Left lung (tissue), 4 donors: ENCODE measurements at regions not wholly inside any gene's neighbourhood (a gene's known extent, or its start where the extent isn't known, plus 50 kb on each side); places are given as distances from the start of the nearest gene placed in this dataset.
A peak's percentile ranks its signal among the peaks of the same experiment; 100 is the strongest.

Experiments used
- ATAC-seq: fragments of 200-7000 bp; cut with Tn5 transposase; one replicate; pipeline ENCODE4 v1.9.1; 2020; ENCODE audit warnings: moderate library complexity
- DNase-seq, 4 donors: peaks; one replicate each; pipeline ENCODE4 v3.0.0-alpha.2; 2013 to 2020
- H3K27ac ChIP-seq, 2 donors: fragments of 200-600 bp; sonication (generic) in 1 of 2; one replicate each; pipeline versions ENCODE4 v1.5.0 to v1.8.0; 2020 to 2021
- H3K27me3 ChIP-seq, 2 donors: fragments of 200-600 bp; sonication (generic) in 1 of 2; one replicate each; pipeline versions ENCODE4 v1.5.0 to v1.8.0; 2020 to 2021
- H3K36me3 ChIP-seq, 2 donors: fragments of 200-600 bp; sonication (generic) in 1 of 2; one replicate each; pipeline versions ENCODE4 v1.5.0 to v1.8.0; 2020 to 2021
- H3K4me1 ChIP-seq, 2 donors: fragments of 200-600 bp; one replicate each; pipeline ENCODE4 v1.8.0; 2021
- H3K4me3 ChIP-seq, 2 donors: fragments of 200-600 bp; sonication (generic) in 1 of 2; one replicate each; pipeline versions ENCODE4 v1.5.0 to v1.8.0; 2020 to 2021; ENCODE audit warnings: mild to moderate bottlenecking in 1 of 2
- H3K9me3 ChIP-seq, 2 donors: fragments of 200-600 bp; sonication (generic) in 1 of 2; one replicate each; pipeline versions ENCODE4 v1.5.0 to v1.8.0; 2020 to 2021
- CTCF ChIP-seq, 2 donors: fragments of 200-600 bp; sonication (generic) in 1 of 2; IDR thresholded peaks; one replicate each; pipeline versions ENCODE4 v1.5.0 to v1.8.0; 2021; ENCODE audit warnings: antibody characterized with exemption in 2 of 2
- intact Hi-C, 2 donors: fragments of 100-400 bp; cut with DNase I; formaldehyde crosslinking; loops; one replicate each; pipeline versions ENCODE4 v1.11.2 to v1.14.2; 2022
- donor health status: DM: no; HTN: yes; CAD: no.
- donor health status: DM: no; HTN: no; CAD: no.

- Histone ChIP-seq H3K27ac (no peak overlapping the region), H3K27me3 (no peaks in the 10 kb centered on the region), H3K36me3 (no peaks in the 10 kb centered on the region), H3K4me1 (peaks cover 0 to 3% of the 10 kb centered on the region in 2 donors), H3K9me3 (no peaks in the 10 kb centered on the region), H3K4me3 (no peak overlapping the region)
- TF ChIP-seq CTCF (IDR thresholded peaks at IDR 0.05) = no peak
- DNase-seq (peak in 2 of 4 donors; percentile 56 to 65), ATAC-seq (peak; percentile 86)
- intact Hi-C loops = no loop called here
Measured at GRCh38 chr4:187006189-187006618, 282.5 kb upstream of the FAT1 start.

DNA sequence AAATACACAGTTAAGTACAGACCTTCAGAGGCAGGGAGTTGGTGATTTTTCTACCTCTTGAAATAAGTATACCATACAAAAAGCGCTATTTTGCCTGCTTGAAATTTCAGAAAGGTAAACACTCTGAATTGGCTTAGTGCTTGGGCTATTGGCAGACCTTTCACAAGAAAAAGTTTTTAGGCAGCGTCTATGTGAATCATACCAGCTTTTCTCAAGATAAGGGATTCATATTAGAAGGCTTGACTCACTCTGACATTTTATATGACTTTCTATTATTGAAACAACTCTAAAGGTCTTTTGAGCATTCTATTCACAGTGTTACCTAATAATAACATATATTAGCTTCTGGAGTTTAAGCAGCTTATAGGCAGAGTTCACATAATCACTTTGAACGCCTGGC lies 286.4 kb upstream of the FAT1 start:
- no peak overlapping the region for H3K4me3 ChIP-seq
- no peak for TF ChIP-seq CTCF (IDR thresholded peaks at IDR 0.05)
- intact Hi-C loops = no loop called here
- ATAC-seq (peak; percentile 81), DNase-seq (peak in 1 of 4 donors; percentile 16)
- no peaks in the 10 kb centered on the region for H3K36me3 ChIP-seq
- no peaks in the 10 kb centered on the region for H3K27me3 ChIP-seq
- H3K27ac ChIP-seq = no peak overlapping the region
- peaks cover 0 to 3% of the 10 kb centered on the region in 2 donors for H3K4me1 ChIP-seq
- H3K9me3 ChIP-seq = no peaks in the 10 kb centered on the region

- ATAC-seq (no peak), DNase-seq (no peak)
- Histone ChIP-seq H3K27ac (no peak overlapping the region), H3K27me3 (no peaks in the 10 kb centered on the region), H3K36me3 (no peaks in the 10 kb centered on the region), H3K4me1 (no peaks in the 10 kb centered on the region), H3K9me3 (no peaks in the 10 kb centered on the region), H3K4me3 (no peak overlapping the region)
- intact Hi-C loops = no loop called here
- TF ChIP-seq CTCF (IDR thresholded peaks at IDR 0.05) = no peak
Measured at GRCh38 chr4:187016101-187016500, 292.4 kb upstream of the FAT1 start.

GRCh38 chr4:187017147-187017546 lies 293.5 kb upstream of the FAT1 start:
- no peak for DNase-seq
- Histone ChIP-seq H3K27ac (no peak overlapping the region), H3K36me3 (no peaks in the 10 kb centered on the region), H3K4me3 (no peak overlapping the region), H3K27me3 (no peaks in the 10 kb centered on the region), H3K4me1 (no peaks in the 10 kb centered on the region), H3K9me3 (no peaks in the 10 kb centered on the region)
- no peak for TF ChIP-seq CTCF (IDR thresholded peaks at IDR 0.05)
- intact Hi-C loops = no loop called here
- no peak for ATAC-seq

GRCh38 chr4:187019896-187020295 lies 296.2 kb upstream of the FAT1 start:
- H3K36me3 ChIP-seq = no peaks in the 10 kb centered on the region
- ATAC-seq = no peak
- no peaks in the 10 kb centered on the region for H3K9me3 ChIP-seq
- intact Hi-C loops = no loop called here
- peak in 1 of 4 donors; percentile 8 for DNase-seq
- TF ChIP-seq CTCF (IDR thresholded peaks at IDR 0.05) = no peak
- no peaks in the 10 kb centered on the region for H3K4me1 ChIP-seq
- no peak overlapping the region for H3K27ac ChIP-seq
- H3K4me3 ChIP-seq = no peak overlapping the region
- no peaks in the 10 kb centered on the region for H3K27me3 ChIP-seq
